ENCODE measurements at regions not wholly inside any gene's neighbourhood (a gene's known extent, or its start where the extent isn't known, plus 50 kb on each side); places are given as distances from the start of the nearest gene placed in this dataset.

DNA sequence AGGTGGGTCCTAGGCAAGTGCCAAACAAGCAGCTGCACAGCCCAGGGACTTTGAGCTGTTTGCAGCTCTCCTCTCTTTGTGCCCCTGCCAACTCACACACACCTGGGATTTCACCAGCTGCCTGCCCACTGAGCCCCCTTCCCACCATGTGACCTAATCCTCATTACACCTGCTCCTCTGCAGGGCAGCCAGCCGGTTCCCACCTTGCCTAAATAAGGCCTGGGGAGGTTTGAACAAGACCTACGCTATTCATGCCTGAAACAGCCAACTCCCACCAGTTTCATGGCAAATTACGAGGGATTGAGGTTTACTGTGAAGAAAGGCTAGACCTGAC, 92.6 kb upstream of the SOX4 start:
- H3K4me2 ChIP-seq = no peak overlapping the region
- no peak overlapping the region for H2AFZ ChIP-seq (ENCODE audit: low read depth)

DNA sequence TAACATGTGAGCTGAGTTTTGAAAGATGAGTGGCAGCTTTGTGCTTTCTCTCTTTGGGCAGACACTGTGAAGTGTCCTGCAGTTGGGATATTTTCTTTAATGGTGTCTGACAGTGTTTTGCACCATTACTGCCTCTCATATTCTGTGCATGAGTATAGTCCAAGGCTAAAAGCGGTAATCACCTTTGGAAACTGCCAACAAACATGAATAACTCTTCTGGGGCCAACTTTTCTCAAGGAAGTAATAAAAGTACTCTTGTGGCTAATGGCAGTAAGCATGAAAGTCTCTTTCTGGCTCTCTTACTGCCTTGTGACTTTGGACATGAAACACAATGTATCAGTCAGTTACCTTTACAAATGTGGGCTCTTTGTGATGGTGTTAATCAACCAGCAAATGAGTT, 91.7 kb upstream of the SOX4 start:
- H3K36me3 ChIP-seq (ENCODE audit: insufficient read depth) = no peaks in the 10 kb centered on the region
- H3K27me3 ChIP-seq (ENCODE audit: insufficient read depth, low read depth) = no peaks in the 10 kb centered on the region
- no peaks in the 10 kb centered on the region for H3K4me1 ChIP-seq (ENCODE audit: low read depth, poor library complexity, severe bottlenecking)
- no peak overlapping the region for H2AFZ ChIP-seq (ENCODE audit: low read depth)
- no peaks in the 10 kb centered on the region for H4K20me1 ChIP-seq (ENCODE audit: insufficient read depth)
- no peak overlapping the region for H3K4me3 ChIP-seq (IDR thresholded peaks at IDR 0.05; ENCODE audit: insufficient read depth, low read depth, low read length)
- H3K27ac ChIP-seq = no peak overlapping the region
- no peak overlapping the region for H3K4me2 ChIP-seq
- TF ChIP-seq, protein P1, sequence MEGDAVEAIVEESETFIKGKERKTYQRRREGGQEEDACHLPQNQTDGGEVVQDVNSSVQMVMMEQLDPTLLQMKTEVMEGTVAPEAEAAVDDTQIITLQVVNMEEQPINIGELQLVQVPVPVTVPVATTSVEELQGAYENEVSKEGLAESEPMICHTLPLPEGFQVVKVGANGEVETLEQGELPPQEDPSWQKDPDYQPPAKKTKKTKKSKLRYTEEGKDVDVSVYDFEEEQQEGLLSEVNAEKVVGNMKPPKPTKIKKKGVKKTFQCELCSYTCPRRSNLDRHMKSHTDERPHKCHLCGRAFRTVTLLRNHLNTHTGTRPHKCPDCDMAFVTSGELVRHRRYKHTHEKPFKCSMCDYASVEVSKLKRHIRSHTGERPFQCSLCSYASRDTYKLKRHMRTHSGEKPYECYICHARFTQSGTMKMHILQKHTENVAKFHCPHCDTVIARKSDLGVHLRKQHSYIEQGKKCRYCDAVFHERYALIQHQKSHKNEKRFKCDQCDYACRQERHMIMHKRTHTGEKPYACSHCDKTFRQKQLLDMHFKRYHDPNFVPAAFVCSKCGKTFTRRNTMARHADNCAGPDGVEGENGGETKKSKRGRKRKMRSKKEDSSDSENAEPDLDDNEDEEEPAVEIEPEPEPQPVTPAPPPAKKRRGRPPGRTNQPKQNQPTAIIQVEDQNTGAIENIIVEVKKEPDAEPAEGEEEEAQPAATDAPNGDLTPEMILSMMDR (conservative IDR thresholded peaks at IDR 0.05; ENCODE audit: low read depth, low read length) = no peak
- no peak overlapping the region for H3K9ac ChIP-seq
- no peaks in the 10 kb centered on the region for H3K79me2 ChIP-seq (ENCODE audit: insufficient read depth, low read depth)

More for the DNA sequence above, 92.6 kb upstream of the SOX4 start:
- no peak overlapping the region for H3K4me3 ChIP-seq (IDR thresholded peaks at IDR 0.05; ENCODE audit: insufficient read depth, low read depth, low read length)
- H3K79me2 ChIP-seq (ENCODE audit: insufficient read depth, low read depth) = no peaks in the 10 kb centered on the region
- TF ChIP-seq, protein P1 (conservative IDR thresholded peaks at IDR 0.05; ENCODE audit: low read depth, low read length) = no peak
- no peak overlapping the region for H3K9ac ChIP-seq
- no peak overlapping the region for H3K27ac ChIP-seq
- H3K27me3 ChIP-seq (ENCODE audit: insufficient read depth, low read depth) = no peaks in the 10 kb centered on the region
- no peaks in the 10 kb centered on the region for H3K36me3 ChIP-seq (ENCODE audit: insufficient read depth)
- H3K4me1 ChIP-seq (ENCODE audit: low read depth, poor library complexity, severe bottlenecking) = no peaks in the 10 kb centered on the region
- H4K20me1 ChIP-seq (ENCODE audit: insufficient read depth) = no peaks in the 10 kb centered on the region

DNA sequence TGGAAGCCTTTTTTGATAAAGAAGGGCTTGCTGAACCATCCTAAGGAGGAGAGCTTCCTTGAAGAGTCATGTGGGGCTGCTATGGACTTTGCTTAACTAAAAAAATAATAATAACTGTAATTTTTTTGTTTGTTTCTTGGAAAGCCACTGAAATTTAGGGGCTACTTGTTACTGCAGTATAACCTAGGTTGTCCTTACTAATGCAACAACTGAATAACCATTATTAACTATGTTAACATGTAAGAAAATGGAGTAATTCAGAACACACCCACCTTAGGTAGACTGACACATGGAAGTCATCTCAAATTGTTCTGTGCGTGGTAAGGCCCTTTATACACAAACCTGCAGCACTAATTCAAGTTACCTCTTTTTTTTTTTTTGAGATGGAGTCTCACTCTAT, 90.9 kb upstream of the SOX4 start:
- TF ChIP-seq, protein P1 (conservative IDR thresholded peaks at IDR 0.05; ENCODE audit: low read depth, low read length) = no peak
- H3K4me1 ChIP-seq (ENCODE audit: low read depth, poor library complexity, severe bottlenecking) = no peaks in the 10 kb centered on the region
- H3K27ac ChIP-seq = no peak overlapping the region
- no peaks in the 10 kb centered on the region for H3K79me2 ChIP-seq (ENCODE audit: insufficient read depth, low read depth)
- H2AFZ ChIP-seq (ENCODE audit: low read depth) = no peak overlapping the region
- H3K4me2 ChIP-seq = no peak overlapping the region
- H3K27me3 ChIP-seq (ENCODE audit: insufficient read depth, low read depth) = no peaks in the 10 kb centered on the region
- no peak overlapping the region for H3K4me3 ChIP-seq (IDR thresholded peaks at IDR 0.05; ENCODE audit: insufficient read depth, low read depth, low read length)
- no peak overlapping the region for H3K9ac ChIP-seq
- no peaks in the 10 kb centered on the region for H3K36me3 ChIP-seq (ENCODE audit: insufficient read depth)
- H4K20me1 ChIP-seq (ENCODE audit: insufficient read depth) = no peaks in the 10 kb centered on the region

DNA sequence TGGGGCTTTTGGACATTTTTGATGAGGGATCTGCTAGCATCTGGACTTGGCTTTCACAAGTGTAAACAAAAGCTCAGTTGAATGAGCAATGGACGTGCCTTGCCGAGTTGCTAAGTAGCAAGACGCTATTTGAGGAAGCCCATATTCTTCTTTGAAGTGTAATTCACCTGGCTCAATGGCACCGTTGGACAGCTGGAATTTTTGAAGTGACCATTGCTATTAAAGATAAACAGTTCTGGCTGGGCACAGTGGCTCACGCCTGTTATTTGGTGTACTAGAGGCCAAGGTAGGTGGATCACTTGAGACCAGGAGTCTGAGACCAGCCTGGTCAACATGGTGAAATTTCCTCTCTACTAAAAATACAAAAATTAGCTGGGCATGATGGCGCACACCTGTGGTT, 88.8 kb upstream of the SOX4 start:
- Histone ChIP-seq H3K4me2 (no peak overlapping the region), H3K4me1 (ENCODE audit: low read depth, poor library complexity, severe bottlenecking) (no peaks in the 10 kb centered on the region)
- TF ChIP-seq, protein P1 (conservative IDR thresholded peaks at IDR 0.05; ENCODE audit: low read depth, low read length) = no peak

DNA sequence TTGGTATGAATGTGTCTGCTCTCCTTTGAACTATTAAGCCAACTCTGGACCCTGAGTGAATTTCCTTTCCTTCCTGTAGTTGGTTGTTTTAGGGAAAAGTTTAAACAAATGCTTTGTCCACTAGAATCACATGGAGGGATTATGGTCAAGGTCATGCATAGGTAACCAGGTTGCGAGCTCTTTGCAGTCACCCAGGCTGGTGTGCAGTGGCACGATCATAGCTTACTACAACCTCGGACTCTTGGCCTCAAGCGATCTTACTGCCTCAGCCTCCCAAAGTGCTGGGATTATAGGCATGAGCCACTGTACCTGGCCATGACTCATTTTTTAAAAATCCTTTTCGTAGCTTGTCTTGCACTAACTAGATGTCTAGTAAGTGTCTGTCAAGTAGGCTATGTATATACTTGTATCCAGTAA, 88.0 kb upstream of the SOX4 start:
- Histone ChIP-seq H3K36me3 (ENCODE audit: insufficient read depth) (no peaks in the 10 kb centered on the region), H4K20me1 (ENCODE audit: insufficient read depth) (no peaks in the 10 kb centered on the region), H2AFZ (ENCODE audit: low read depth) (no peak overlapping the region), H3K4me3 (IDR thresholded peaks at IDR 0.05; ENCODE audit: insufficient read depth, low read depth, low read length) (no peak overlapping the region), H3K4me2 (no peak overlapping the region), H3K27ac (no peak overlapping the region), H3K9ac (no peak overlapping the region), H3K27me3 (ENCODE audit: insufficient read depth, low read depth) (no peaks in the 10 kb centered on the region), H3K79me2 (ENCODE audit: insufficient read depth, low read depth) (no peaks in the 10 kb centered on the region), H3K4me1 (ENCODE audit: low read depth, poor library complexity, severe bottlenecking) (no peaks in the 10 kb centered on the region)
- TF ChIP-seq, protein P1 (conservative IDR thresholded peaks at IDR 0.05; ENCODE audit: low read depth, low read length) = no peak

More for the DNA sequence above, 88.8 kb upstream of the SOX4 start:
- Histone ChIP-seq H3K36me3 (ENCODE audit: insufficient read depth) (no peaks in the 10 kb centered on the region), H3K79me2 (ENCODE audit: insufficient read depth, low read depth) (no peaks in the 10 kb centered on the region), H2AFZ (ENCODE audit: low read depth) (no peak overlapping the region), H3K9ac (no peak overlapping the region), H3K27ac (no peak overlapping the region), H3K27me3 (ENCODE audit: insufficient read depth, low read depth) (no peaks in the 10 kb centered on the region), H4K20me1 (ENCODE audit: insufficient read depth) (no peaks in the 10 kb centered on the region), H3K4me3 (IDR thresholded peaks at IDR 0.05; ENCODE audit: insufficient read depth, low read depth, low read length) (no peak overlapping the region)

Measured in KMS-11 (cell line).